ENCODE measurements at regions not wholly inside any gene's neighbourhood (a gene's known extent, or its start where the extent isn't known, plus 50 kb on each side); places are given as distances from the start of the nearest gene placed in this dataset.

- H3K9ac ChIP-seq (ENCODE audit: low read length), result no peak overlapping the region
- no peak overlapping the region for H3K4me2 ChIP-seq (ENCODE audit: low read length)
- no peaks in the 10 kb centered on the region for H3K9me2 ChIP-seq (replicated peaks; ENCODE audit: low read length)
- H3K27ac ChIP-seq (ENCODE audit: low read length), result no peak overlapping the region
- H3K9me3 ChIP-seq (ENCODE audit: low read length), result no peaks in the 10 kb centered on the region
- H3K36me3 ChIP-seq (ENCODE audit: low read depth, low read length), result no peaks in the 10 kb centered on the region
- no peaks in the 10 kb centered on the region for H4K20me1 ChIP-seq (ENCODE audit: low read length)
- H3K79me2 ChIP-seq (ENCODE audit: low read length), result no peaks in the 10 kb centered on the region
- intact Hi-C loops (cut with micrococcal nuclease), result no loop called here
- no TSS peak for BruUV-seq (replicated peaks)
- no peak for DNase-seq
- H2AFZ ChIP-seq (ENCODE audit: low read length), result no peak overlapping the region
- CTCF ChIA-PET, result no interaction called here
- no peak for ATAC-seq
- TF ChIP-seq EZH2 (IDR thresholded peaks at IDR 0.05; ENCODE audit: low read length, unreplicated experiment) (no peak), EZH2phosphoT487 (IDR thresholded peaks at IDR 0.05; ENCODE audit: borderline replicate concordance, low read length) (no peak)
- TF ChIP-seq, protein P1, sequence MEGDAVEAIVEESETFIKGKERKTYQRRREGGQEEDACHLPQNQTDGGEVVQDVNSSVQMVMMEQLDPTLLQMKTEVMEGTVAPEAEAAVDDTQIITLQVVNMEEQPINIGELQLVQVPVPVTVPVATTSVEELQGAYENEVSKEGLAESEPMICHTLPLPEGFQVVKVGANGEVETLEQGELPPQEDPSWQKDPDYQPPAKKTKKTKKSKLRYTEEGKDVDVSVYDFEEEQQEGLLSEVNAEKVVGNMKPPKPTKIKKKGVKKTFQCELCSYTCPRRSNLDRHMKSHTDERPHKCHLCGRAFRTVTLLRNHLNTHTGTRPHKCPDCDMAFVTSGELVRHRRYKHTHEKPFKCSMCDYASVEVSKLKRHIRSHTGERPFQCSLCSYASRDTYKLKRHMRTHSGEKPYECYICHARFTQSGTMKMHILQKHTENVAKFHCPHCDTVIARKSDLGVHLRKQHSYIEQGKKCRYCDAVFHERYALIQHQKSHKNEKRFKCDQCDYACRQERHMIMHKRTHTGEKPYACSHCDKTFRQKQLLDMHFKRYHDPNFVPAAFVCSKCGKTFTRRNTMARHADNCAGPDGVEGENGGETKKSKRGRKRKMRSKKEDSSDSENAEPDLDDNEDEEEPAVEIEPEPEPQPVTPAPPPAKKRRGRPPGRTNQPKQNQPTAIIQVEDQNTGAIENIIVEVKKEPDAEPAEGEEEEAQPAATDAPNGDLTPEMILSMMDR (conservative IDR thresholded peaks at IDR 0.05; ENCODE audit: low read depth, low read length), result no peak
- H3K4me1 ChIP-seq (ENCODE audit: insufficient read depth, low read length), result no peaks in the 10 kb centered on the region
- H3K27me3 ChIP-seq (ENCODE audit: low read length), result peaks cover 3% of the 10 kb centered on the region; the same call in 1 of the 2 replicates
- H3F3A ChIP-seq (ENCODE audit: low read length, unreplicated experiment), result no peaks in the 10 kb centered on the region
- H3K4me3 ChIP-seq (ENCODE audit: low read length), result no peak overlapping the region
- POLR2A ChIA-PET (ENCODE audit: unreplicated experiment), result no interaction called here
These were observed 133.7 kb upstream of the EEF2KMT start for GRCh38 chr16:5231246-5231759.

DNA sequence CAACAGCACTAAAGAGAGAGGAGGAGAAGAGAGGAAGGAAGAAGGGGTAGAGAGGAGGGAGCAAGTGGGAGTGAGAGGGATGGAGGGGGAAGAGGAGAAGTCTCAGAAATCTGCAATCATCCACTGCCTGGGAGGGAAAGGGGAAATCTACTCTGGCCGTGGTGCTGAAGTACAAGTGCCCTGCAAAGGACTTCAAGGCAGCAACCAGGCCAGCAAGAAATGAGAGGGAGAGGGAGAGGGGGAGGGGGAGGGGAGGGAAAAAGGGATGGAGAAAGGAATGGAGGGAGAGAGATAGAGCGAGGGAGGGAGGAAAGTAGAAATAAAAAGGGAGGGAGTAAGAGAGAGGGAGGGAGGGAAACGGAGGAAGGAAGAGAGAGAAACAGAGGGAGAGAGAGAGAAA is 130.8 kb upstream of the EEF2KMT start:
- Histone ChIP-seq H3K9me2 (replicated peaks; ENCODE audit: low read length) (no peaks in the 10 kb centered on the region), H4K20me1 (ENCODE audit: low read length) (no peaks in the 10 kb centered on the region), H3K79me2 (ENCODE audit: low read length) (no peaks in the 10 kb centered on the region), H3K4me2 (ENCODE audit: low read length) (no peak overlapping the region), H3F3A (ENCODE audit: low read length, unreplicated experiment) (no peaks in the 10 kb centered on the region), H2AFZ (ENCODE audit: low read length) (no peak overlapping the region), H3K27me3 (ENCODE audit: low read length) (peaks cover 3% of the 10 kb centered on the region; the same call in 1 of the 2 replicates), H3K4me3 (ENCODE audit: low read length) (no peak overlapping the region), H3K36me3 (ENCODE audit: low read depth, low read length) (no peaks in the 10 kb centered on the region), H3K27ac (ENCODE audit: low read length) (no peak overlapping the region), H3K9ac (ENCODE audit: low read length) (no peak overlapping the region), H3K4me1 (ENCODE audit: insufficient read depth, low read length) (no peaks in the 10 kb centered on the region), H3K9me3 (ENCODE audit: low read length) (no peaks in the 10 kb centered on the region)
- no peak for ATAC-seq
- no TSS peak for BruUV-seq (replicated peaks)
- CTCF ChIA-PET, result no interaction called here
- TF ChIP-seq EZH2 (IDR thresholded peaks at IDR 0.05; ENCODE audit: low read length, unreplicated experiment) (no peak), EZH2phosphoT487 (IDR thresholded peaks at IDR 0.05; ENCODE audit: borderline replicate concordance, low read length) (no peak)
- TF ChIP-seq, protein P1 (conservative IDR thresholded peaks at IDR 0.05; ENCODE audit: low read depth, low read length), result no peak
- POLR2A ChIA-PET (ENCODE audit: unreplicated experiment), result no interaction called here
- intact Hi-C loops (cut with micrococcal nuclease), result no loop called here
- no peak for DNase-seq

DNA sequence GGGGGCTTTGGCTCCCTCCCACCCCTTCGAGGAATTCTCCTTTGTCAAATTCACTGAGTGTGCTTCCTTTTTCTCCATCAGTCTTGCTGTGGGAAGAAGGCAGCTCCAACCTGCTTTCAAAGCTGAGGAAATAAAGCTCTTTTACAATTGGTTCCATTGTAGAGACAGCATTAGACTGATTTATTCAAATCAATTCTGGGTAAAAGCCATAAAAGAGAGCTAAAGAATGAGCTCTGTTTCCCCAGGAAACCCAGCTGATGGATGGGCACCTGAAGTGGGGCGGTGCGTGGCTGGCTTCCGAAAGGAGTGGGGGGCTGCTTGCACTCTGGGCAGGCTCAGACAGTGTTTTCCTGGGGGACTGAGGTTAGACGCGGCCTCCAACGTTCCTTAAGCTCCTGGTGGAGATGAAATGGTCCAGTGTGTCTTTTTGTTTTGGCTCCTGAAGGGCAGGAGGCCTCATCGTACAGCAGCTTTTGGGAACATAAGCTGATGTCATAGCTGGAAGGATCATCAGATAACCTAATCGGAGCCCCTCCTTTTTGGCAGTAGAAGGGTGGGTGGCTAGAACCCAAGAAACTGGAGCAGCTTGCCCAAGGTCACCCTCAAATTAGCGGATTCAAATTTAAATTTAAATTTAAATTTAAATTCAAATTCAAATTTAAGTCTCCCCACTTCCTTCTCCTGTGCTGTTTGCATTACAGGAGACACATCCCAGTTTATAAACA is 128.5 kb upstream of the EEF2KMT start:
- no peaks in the 10 kb centered on the region for H3K4me1 ChIP-seq (ENCODE audit: insufficient read depth, low read length)
- no peaks in the 10 kb centered on the region for H3K9me2 ChIP-seq (replicated peaks; ENCODE audit: low read length)
- H3K27me3 ChIP-seq (ENCODE audit: low read length), result no peaks in the 10 kb centered on the region
- no peaks in the 10 kb centered on the region for H3F3A ChIP-seq (ENCODE audit: low read length, unreplicated experiment)
- H3K9me3 ChIP-seq (ENCODE audit: low read length), result no peaks in the 10 kb centered on the region
- no peak overlapping the region for H3K4me3 ChIP-seq (ENCODE audit: low read length)
- DNase-seq, result no peak
- TF ChIP-seq EZH2 (IDR thresholded peaks at IDR 0.05; ENCODE audit: low read length, unreplicated experiment), result no peak
- BruUV-seq (replicated peaks), result no TSS peak
- H3K36me3 ChIP-seq (ENCODE audit: low read depth, low read length), result no peaks in the 10 kb centered on the region
- no peak for ATAC-seq
- H3K27ac ChIP-seq (ENCODE audit: low read length), result no peak overlapping the region
- ChIA-PET POLR2A (ENCODE audit: unreplicated experiment) (no interaction called here), CTCF (no interaction called here)
- H3K9ac ChIP-seq (ENCODE audit: low read length), result no peak overlapping the region
- intact Hi-C loops (cut with micrococcal nuclease), result no loop called here
- no peak overlapping the region for H3K4me2 ChIP-seq (ENCODE audit: low read length)
- H3K79me2 ChIP-seq (ENCODE audit: low read length), result no peaks in the 10 kb centered on the region
- no peaks in the 10 kb centered on the region for H4K20me1 ChIP-seq (ENCODE audit: low read length)
- no peak overlapping the region for H2AFZ ChIP-seq (ENCODE audit: low read length)
